CD4-positive, alpha-beta T cell treated with Interleukin-17A for 1 hour (primary cell): ENCODE measurements at regions not wholly inside any gene's neighbourhood (a gene's known extent, or its start where the extent isn't known, plus 50 kb on each side); places are given as distances from the start of the nearest gene placed in this dataset.

Experiments used
- DNase-seq: peaks from one replicate; pipeline ENCODE4 v3.0.0-alpha.2; 2020

DNA sequence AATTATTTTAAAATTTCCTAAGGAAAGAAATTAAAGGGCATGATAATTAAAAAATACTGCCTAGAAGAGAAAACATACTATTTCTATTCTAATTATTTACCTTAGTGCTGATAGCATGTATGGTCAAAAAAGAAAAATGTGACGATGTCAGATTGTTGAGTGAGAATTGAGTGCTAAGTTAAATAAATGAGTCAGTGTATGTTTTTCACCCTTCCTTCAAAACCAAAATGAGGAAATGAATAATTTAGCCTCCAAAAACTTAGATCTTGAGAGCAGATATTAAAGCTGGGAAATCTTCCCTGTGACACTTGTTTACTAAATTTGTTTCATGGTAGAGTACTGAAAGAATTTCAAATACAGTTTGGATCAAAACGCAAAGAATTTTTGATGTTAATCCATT lies 58.6 kb upstream of the NYAP2 start:
- DNase-seq: no peak

DNA sequence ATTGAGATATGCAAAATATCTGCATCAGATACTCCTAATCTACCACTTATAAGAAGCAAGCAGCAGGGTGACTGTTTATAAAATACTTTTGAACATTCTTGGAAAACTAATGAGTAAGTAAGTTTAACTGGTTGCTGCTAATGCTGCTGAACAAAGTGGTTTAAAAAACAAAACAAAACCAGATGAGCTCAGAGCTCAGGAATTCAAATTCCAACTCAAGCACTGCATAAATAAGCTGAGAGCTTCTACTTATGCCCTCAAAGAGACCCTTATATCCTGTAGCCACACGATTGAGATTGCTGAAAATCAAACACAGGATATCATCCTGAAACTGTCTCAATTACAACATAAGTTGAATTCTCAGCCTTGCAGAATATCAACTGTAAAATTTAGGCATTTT lies 62.3 kb upstream of the NYAP2 start:
- DNase-seq: no peak

DNA sequence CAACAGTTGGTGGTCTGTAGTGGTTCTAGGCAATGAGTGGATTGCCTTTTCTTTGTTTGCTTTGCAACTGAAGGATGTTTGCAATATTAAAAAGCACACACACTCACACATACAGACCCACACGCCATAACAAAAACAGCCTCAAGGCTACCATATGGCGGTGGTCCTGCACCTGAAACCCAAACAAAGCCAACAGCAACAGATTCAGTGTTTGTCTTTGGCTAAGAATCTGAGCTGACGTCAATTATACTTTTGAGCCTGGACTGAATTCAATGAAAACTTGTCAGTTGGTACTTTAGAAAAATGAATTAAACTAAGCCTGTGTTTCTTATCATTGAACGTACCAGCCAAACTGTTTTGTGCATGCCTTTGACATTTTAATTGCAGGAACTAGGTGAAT lies 65.0 kb upstream of the NYAP2 start:
- no peak for DNase-seq

DNA sequence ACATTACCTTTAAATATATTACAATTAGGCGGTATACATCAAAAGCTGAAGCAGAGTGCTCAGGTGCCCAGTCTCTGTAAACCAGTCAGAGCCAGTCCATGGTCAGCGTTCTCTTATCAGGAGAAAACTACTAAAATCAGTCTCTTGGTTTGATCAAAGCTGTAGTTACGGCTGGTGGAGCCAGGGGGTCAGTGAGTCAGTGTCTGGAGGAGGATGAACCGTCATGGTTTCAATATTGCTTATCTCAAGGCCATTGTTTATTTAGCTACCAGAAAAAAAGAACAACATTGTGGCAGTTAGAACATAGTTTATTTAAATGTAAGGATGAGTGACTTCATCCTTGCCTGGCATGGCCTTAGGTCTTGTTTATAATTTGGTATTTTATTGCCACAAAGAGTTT lies 71.3 kb upstream of the NYAP2 start:
- DNase-seq: no peak

DNA sequence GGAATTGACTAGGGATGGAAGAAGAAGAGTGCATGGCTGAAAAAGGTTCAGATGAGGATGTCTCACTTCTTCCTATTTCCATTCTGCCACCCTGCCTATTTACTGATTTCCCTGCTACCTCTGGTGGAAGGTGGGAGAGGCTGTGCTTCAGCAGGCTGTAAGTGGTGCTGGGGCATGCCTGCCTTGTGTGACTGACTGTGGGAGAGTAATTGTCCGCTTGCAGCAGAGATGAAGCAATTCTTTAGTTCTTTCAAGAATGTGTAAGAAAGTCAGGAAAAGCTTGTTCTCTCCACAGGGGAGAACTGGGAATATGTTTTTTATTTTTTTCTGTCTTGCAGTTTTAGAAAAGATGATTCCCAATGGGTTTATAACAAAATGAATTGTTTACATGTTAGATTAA lies 72.5 kb upstream of the NYAP2 start:
- DNase-seq: no peak

DNA sequence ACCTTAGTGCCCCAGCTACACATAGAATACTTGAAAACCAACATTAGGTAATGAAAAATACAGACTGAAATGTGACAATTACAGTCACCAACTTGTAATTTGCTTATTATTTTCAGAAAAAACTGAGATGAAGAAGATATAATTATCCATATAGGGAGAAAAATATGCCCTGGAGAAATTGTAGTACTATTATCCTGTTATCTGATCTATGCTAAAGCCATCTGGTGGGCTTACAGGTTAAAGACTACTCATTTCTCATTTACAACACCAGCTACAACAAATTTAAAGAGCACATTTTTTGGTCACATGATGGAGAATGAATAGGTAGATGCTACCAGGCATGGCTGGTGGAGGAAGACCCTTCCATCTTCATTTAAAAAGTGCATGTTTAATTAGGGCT lies 79.6 kb upstream of the NYAP2 start:
- DNase-seq: no peak

DNA sequence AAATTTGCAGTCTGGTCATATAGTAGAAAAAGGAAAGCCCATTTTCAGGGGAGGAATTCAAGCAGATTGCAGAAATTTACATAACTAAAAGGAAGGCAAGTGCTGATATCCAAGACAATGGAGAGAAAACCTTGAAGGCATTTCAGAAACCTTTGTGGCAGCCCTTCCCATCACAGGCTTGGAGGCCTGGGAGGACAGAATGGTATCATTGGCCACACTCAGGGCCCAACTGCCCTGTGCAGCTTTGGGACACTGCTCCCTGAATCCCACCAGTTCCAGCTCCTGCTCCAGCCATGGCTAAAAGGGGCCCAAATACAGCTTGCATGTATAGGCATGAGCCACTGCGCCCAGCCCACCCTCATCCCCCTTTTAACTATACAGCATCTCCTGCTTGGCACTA lies 81.1 kb upstream of the NYAP2 start:
- DNase-seq: no peak

DNA sequence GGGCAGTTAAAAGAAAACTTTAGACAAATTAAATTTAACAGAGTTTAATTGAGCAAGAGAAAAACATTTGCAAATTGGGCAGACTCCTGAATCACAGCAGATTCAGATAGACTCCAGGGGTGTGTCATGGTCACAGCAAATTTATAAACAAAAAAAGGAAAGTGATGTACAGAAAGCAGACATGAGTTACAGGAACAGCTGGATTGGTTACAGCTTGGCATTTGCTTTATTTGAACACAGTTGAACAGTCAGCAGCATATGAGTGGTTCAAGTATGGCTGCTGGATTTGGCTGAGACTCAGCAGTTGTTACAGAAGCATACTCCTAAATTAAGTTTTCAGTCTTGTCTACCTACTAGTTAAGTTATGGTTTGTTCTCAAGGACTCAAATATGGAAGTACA lies 82.3 kb upstream of the NYAP2 start:
- DNase-seq: no peak

DNA sequence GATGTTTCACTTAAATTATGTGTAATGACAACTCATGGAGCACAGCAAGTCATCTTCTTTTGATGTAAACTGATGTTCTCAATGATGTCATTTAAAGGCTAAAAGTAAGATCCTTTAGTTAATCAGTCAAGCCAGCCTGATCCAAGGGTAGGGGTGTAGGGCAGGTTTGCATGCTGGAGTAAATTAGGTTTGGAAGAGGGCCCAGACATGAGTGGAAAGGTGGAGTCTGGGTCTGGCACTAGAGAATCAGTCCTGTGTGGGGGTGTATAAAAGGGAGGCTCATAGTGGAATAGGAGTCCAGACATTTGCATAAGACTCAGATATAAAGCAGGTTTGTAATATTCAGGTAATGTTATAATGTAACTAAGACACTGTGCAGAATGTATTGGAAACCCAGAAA lies 88.8 kb upstream of the NYAP2 start:
- DNase-seq: no peak

DNA sequence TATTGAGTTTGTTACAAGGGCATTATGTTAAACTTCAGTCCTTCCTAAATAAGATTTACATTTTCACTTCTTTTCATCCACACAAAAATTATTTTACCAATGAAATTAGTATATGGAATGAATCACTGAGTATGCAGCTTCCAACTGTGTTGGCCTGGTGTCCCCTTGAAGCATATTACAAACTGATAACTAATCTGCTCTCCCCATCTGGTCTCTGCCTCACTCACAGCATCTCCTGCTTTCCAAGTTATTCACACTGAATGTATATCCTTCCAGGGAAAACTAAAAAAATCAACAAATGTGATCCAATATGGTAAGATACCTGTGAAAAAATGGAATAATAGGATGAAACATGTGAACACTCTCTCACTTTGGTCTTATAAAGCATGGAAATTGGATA lies 90.0 kb upstream of the NYAP2 start:
- DNase-seq: no peak

DNA sequence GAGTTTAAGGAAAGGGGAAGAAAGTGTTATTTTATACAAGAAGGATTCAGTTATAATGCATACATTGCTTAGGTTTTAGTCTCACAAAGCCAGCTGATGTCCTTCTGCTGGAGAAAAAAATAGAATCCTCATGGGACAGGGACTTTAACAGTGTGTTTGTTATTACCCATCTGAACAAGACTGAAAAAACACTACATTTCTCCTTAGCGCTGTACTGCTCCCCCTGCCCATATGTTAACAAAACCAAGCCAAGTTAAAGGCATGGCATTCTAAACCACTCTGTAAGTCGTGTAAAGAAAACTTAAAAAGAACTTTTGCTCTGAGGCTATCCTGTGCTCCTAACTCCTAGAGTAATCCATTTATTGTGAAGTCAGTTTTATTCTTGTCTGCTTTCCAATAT lies 102.6 kb upstream of the NYAP2 start:
- DNase-seq: no peak

DNA sequence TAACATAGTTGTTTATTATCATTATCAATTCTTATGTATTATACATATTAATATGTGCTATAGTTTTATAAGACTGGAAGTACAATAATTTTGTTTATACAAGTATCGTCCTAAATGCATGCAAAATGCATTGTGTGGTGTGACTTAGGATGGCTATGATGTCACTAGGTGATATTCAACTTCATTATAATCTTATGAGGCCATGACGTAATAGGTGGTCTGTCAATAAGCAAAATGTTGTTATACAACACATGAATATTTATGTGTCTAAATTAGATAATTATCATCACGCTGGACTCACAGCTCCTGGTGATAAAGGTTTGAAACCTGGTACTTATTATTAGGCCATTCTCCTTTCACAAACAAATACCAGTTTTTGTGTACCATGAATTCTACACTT lies 104.4 kb upstream of the NYAP2 start:
- no peak for DNase-seq

DNA sequence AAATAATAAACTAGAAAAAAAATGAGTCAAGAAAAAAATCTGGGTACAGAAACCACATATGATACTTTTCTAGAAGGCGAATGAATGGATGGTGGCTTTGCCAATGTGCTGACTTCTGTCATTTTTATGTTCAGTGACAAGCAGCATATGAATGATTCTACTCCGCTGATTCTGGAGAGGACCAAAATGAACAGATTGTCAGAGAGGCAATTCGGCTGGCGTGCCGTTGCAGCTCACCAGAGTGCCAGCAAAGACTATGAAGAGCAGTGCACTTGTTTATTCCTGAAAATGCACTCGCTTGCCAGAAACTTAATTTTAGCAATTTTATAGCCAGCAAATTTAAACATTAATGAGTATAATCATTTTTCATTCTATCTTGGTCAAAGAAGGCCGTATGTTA lies 105.9 kb upstream of the NYAP2 start:
- DNase-seq: no peak

DNA sequence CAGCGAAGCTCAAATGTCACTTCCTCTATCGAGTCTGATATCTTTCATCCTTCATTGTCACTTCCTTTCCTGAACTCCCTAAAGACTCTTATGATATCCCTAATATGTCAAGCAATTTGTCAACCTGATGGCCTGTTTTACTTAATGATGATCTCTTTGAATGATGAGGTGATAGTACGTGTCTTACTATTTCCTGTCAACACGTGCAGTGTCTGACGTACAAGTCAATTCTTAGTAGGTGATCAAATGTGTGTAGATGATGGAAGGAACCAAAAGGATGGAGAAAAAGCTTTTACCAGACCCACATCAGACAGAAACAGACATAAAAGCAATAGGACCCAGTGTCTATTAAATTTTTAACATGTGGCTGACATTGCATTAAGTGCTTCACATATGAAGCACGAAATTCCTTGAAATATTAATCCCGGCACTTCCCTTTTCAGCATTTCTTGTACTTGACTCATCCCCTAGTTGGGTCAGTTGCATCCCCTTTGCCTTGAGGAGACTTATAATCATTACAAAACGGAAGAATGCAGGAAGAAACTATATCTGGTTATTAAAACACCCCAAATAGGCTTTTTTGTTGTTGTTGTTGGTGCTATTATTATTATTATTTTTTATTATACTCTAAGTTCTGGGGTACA lies 108.6 kb upstream of the NYAP2 start:
- no peak for DNase-seq

DNA sequence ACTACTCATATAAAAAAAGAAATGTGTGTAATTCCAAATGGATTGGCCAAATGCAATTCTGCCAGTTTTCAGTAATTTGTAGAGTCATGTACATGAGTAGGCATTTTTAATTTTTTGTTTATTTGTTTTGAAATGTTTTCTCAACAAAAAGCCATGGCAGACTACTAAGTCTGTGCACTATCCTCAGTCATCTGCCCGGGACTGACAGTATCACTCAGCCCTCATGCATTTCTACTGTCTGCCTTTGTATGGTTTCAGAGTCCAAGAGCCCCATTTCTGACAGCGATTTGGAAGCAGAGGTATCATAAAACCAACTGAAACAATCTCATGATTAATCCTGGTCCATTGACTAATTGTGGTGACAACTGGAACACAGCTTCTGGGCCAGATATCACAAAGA lies 109.9 kb upstream of the NYAP2 start:
- DNase-seq: no peak

DNA sequence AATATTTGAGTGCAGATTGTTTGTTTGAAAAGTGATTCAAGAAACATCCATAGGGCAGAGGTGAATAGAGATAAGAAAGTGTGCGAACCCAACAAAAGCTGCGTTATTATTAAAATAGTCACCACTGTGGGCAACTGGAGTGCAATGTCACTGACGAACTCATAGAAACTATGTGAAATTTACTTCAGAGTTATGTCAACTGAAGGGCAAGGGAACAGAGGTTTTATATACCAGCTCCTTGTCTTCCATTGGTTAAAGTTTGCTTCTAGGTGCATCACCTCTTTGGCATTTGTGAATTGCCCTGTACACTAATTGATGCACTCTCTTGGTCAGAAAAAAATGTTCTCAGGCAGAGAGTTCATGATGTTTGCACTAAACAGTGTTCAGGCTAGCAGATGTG lies 110.5 kb upstream of the NYAP2 start:
- no peak for DNase-seq

DNA sequence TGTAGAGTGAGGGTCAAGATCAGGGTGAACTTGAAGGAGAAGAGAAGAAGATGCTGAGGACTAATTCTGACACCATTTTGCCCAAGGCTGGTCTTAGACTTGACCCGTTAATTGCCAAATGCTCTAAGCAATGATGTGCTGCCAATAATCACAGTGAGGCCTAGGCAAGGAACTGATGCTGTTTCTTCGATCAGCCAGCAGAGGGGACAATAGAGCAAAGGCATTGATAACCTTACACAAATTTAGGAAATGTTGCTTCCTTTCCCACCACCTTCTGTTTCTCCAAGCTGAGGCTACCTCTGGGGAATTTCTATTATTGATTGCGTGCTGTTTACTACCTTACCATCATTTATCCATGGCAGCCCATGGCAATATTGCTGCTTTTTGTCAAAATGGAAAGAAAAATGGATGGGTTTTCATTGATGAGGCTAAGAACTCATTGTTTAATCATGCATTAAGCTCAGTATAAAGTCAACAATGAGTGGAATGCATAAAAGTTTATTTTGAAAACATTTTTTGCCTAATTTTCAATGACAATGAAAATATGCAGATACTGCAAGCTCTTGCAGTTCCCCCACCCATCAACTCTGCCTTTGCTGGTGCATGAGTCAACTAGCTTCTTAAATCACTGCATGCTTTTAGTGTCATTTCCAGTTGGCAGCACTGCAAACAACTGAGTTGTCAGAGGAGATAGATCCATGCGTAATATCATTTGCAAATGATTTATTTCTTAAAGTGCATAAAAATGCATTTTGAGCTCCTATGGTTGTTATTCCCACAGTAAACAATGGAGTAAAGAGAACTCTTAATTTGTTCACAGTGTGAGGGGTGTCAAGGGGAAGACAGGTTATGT lies 116.4 kb upstream of the NYAP2 start:
- peak; percentile 27 for DNase-seq

DNA sequence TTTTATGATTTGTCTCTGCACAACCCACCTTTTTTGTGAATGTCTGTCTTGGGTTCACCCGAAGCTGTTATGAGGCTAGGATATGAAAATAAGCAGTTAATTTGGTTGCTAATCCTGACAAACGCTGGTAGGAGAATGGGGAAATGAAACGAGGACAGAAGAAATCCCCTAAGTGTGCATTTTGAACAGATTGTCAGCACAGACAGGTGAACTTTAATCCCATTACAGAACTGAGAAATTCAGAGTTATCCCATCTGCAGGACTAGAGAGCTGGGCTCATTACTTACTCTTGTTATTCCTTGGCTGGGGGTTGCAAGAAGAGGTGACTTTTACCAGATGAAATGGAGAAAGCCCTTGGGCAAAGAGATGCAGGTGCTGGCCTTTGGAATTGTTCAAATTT lies 123.3 kb upstream of the NYAP2 start:
- no peak for DNase-seq

DNA sequence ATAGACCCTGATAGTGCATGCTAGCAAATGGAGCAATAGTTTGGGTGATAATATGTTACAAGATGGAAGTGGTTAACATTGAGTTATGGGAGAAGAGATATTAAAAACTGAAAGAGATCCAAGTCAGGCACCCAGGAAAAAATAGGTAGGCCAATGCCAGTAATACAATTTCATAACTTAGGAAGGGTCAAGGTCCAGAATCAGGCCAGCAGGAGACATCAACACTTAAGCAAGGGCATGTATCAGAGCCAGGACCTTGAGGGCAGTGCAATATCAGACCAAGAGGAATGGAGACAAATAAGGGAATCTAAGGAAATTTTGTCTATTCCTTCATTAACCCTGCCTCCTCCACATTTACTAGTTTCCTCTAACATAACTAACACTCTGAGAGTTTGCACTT lies 124.1 kb upstream of the NYAP2 start:
- no peak for DNase-seq

DNA sequence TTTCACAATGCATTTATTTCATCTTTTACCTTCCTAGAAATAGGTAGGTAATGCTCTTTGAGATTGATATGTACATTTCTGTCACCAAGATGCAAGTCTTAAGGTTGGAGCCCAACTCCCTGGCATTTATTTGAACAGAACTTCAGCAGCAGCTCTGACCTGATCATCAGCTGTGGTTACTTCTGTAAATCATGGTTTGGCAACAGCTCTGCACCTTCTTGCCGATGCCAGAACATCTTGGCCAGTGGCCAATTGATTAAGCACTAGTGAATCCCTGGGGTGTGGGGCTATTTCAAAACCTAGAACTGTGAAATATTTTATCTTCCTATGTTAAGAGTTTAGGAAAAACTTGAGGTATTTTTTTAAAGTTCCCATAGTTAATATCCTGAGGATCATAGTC lies 124.8 kb upstream of the NYAP2 start:
- DNase-seq: no peak

DNA sequence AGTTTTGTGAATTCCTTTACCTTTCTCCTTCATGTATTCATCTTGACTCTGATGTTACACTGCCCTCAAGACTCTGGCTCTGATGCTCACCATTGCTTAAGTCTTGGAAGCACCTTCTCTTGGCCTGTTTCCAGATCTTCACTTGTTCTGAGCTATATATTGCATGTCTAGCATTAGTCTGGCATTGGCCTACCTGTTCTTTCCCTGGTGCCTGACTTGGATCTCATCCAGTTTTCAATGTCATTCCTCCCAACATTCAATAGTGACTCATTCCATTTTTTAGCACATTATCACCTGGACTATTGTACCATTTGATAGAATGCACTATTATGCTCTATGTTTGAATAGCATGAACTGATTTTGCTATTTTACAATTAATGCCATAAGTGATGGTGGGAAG lies 127.3 kb upstream of the NYAP2 start:
- DNase-seq: no peak

DNA sequence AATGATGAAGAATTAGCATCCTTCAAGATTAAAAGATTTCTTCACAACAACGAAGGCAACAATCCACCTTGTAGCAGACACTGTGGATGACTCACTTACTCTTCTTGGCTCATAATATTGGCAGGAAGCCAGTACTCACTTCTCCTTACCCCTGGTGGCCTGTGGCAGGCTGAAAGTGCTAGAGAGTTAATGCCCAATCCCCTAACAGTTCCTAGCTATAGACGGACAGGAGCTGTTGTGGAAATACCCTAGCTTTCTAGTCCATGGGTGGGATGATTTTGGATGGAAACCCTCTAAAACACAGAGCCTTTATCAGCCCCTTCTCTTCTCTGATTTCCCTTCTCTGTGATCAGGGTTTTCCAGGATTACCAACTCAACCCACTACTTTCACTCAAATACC lies 128.6 kb upstream of the NYAP2 start:
- DNase-seq: peak; percentile 33

DNA sequence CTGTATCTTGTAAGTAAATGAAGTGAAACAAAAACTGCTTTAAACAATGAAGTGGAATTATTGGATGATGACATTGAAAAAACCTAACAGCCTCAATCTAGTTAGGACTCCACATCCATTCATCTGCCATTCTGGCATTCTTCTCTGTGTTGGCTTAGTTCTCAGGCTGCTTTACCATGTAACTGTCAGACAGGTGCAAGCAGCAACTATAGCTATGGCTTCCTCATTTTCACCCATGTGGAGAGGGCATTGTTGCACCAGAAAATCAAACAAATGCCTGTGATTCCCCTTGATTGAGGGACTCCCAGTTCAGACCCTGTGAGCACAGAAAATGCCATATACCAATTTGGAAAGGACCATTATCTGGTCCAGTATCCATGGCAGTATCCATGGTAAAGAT lies 129.5 kb upstream of the NYAP2 start:
- no peak for DNase-seq

DNA sequence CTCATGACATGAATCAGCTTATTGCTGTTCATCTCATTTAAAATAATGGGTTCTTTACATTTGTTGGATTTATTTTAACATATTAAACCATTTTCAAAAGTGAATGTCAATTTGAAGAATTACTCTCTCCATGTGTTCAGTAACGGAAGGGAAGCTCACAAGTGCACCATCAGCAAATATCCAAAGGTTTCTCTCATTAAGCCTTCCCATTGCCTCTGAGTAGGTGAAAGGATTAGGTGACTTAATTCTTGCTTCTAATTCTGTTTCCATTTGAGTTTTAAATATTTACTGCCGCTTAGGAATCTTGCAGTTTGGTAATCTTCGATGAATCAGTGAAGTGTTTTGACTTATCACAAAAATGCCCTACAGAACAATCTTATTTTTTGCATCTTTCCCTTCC lies 145.1 kb upstream of the NYAP2 start:
- DNase-seq: no peak

DNA sequence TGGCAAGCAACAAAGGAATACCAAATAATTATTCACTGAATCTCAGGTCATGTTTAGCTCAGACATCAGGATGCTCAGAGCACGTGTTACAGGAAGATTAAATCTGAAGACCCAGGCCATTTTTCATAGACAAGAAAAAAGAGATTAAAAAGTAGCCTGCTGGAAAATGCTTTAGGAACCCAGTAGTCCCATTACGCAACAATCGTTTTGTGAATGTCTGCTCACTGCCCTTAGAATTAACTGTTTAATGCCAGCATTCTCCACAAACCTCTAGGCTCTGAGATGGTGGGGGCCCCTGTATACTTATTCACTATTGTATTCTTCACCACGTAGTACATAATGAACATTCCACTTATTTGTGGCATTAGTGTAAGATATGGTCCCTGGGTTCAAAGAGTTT lies 154.6 kb upstream of the NYAP2 start:
- no peak for DNase-seq
